Body of pancreas (tissue), 4 donors: ENCODE measurements at regions not wholly inside any gene's neighbourhood (a gene's known extent, or its start where the extent isn't known, plus 50 kb on each side); places are given as distances from the start of the nearest gene placed in this dataset.

Experiments used
- ATAC-seq: fragments of 150-250 bp; one replicate; pipeline ENCODE4 v1.9.1; 2016
- DNase-seq, 4 donors: peaks; one replicate each; pipeline ENCODE4 v3.0.0-alpha.2; 2019
- H3K27ac ChIP-seq, 4 donors: fragments of 200-600 bp; sonication (generic); 1 replicate in 3 of 4; 2 replicates in 1 of 4; pipeline versions ENCODE4 v1.5.1 to v1.6.1; 2016 to 2019; ENCODE audit warnings: mild to moderate bottlenecking in 1 of 4, mixed read lengths in 1 of 4, moderate library complexity in 1 of 4
- H3K27me3 ChIP-seq, 2 donors: fragments of 200-600 bp; sonication (generic); one replicate each; pipeline ENCODE4 v1.6.0; 2016; ENCODE audit warnings: mild to moderate bottlenecking in 1 of 2
- H3K36me3 ChIP-seq, 2 donors: fragments of 200-600 bp; sonication (generic); replicated peaks in 1 of 2; 2 replicates each; pipeline ENCODE4 v1.5.1; 2016; ENCODE audit warnings: low read depth in 2 of 2; ENCODE audit not compliant: insufficient read depth in 1 of 2
- H3K4me1 ChIP-seq: fragments of 200-600 bp; sonication (generic); one replicate; pipeline ENCODE4 v1.6.0; 2016
- H3K4me3 ChIP-seq, 2 donors: fragments of 200-600 bp; sonication (generic); 1 replicate in 1 of 2; 2 replicates in 1 of 2; pipeline ENCODE4 v1.5.1; 2016 to 2019
- H3K9me3 ChIP-seq, 3 donors: fragments of 200-600 bp; sonication (generic); 1 replicate in 2 of 3; 2 replicates in 1 of 3; pipeline ENCODE4 v1.5.1; 2016
- CTCF ChIP-seq, 7 experiments: fragments of 450-650 bp in 4 of 7; fragments of 200-600 bp in 3 of 7; sonication (generic) in 3 of 7; IDR thresholded peaks; one replicate each; pipeline ENCODE4 v1.5.1; 2016 to 2019; ENCODE audit warnings: antibody characterized with exemption in 7 of 7
- POLR2A ChIP-seq, 3 donors: fragments of 450-650 bp; IDR thresholded peaks; one replicate each; pipeline ENCODE4 v1.6.1; 2016; ENCODE audit warnings: antibody characterized with exemption in 3 of 3, mild to moderate bottlenecking in 2 of 3
- WGBS, 2 donors: methylation state at CpG; one replicate each; pipeline ENCODE4 v1.1.5; 2017; 5-methylcytosine and 5-hydroxymethylcytosine counted together
- intact Hi-C: fragments of 100-400 bp; cut with DNase I; formaldehyde crosslinking; loops from one replicate; pipeline ENCODE4 v1.15.1; 2023

- H3K27me3 ChIP-seq: no peaks in the 10 kb centered on the region
- H3K27ac ChIP-seq: no peak overlapping the region
- no peaks in the 10 kb centered on the region for H3K9me3 ChIP-seq
- H3K4me3 ChIP-seq: no peak overlapping the region
- H3K4me1 ChIP-seq: no peaks in the 10 kb centered on the region
- ATAC-seq (no peak), DNase-seq (no peak)
- no peaks in the 10 kb centered on the region for H3K36me3 ChIP-seq
- intact Hi-C loops: no loop called here
- WGBS, 2 donors: 22 to 24% methylated on average over 1 of the region's 1 CpG
- TF ChIP-seq POLR2A (IDR thresholded peaks at IDR 0.05) (no peak), CTCF (IDR thresholded peaks at IDR 0.05) (no peak)
These were observed 389.9 kb downstream of the HTR1B start for GRCh38 chr6:77073410-77073760.

GRCh38 chr6:77072694-77073409, 390.4 kb downstream of the HTR1B start:
- Histone ChIP-seq H3K27ac (no peak overlapping the region), H3K27me3 (no peaks in the 10 kb centered on the region), H3K9me3 (no peaks in the 10 kb centered on the region), H3K4me1 (no peaks in the 10 kb centered on the region), H3K36me3 (no peaks in the 10 kb centered on the region), H3K4me3 (no peak overlapping the region)
- 37 to 40% methylated on average over 4 of the region's 4 CpGs for WGBS, 2 donors
- no peak for TF ChIP-seq POLR2A (IDR thresholded peaks at IDR 0.05)
- TF ChIP-seq CTCF (IDR thresholded peaks at IDR 0.05): no peak
- intact Hi-C loops: no loop called here
- DNase-seq (peak; percentile 14 to 40 (median 26)), ATAC-seq (no peak)

- ATAC-seq: no peak
- intact Hi-C loops: no loop called here
- Histone ChIP-seq H3K4me1 (no peaks in the 10 kb centered on the region), H3K27me3 (no peaks in the 10 kb centered on the region), H3K9me3 (no peaks in the 10 kb centered on the region), H3K27ac (no peak overlapping the region), H3K36me3 (no peaks in the 10 kb centered on the region), H3K4me3 (no peak overlapping the region)
- no peak for DNase-seq
- 77 to 86% methylated on average over 1 to 4 of the region's 4 CpGs for WGBS, 2 donors
- TF ChIP-seq CTCF (IDR thresholded peaks at IDR 0.05) (no peak), POLR2A (IDR thresholded peaks at IDR 0.05) (no peak)
These were observed 399.8 kb downstream of the HTR1B start for GRCh38 chr6:77063494-77063893.

- ATAC-seq (no peak), DNase-seq (no peak)
- Histone ChIP-seq H3K4me3 (no peak overlapping the region), H3K9me3 (no peaks in the 10 kb centered on the region), H3K27me3 (no peaks in the 10 kb centered on the region), H3K36me3 (no peaks in the 10 kb centered on the region), H3K4me1 (no peaks in the 10 kb centered on the region), H3K27ac (no peak overlapping the region)
- intact Hi-C loops: no loop called here
- TF ChIP-seq CTCF (IDR thresholded peaks at IDR 0.05): no peak
- TF ChIP-seq POLR2A (IDR thresholded peaks at IDR 0.05): no peak
- 83 to 84% methylated on average over 4 of the region's 4 CpGs for WGBS, 2 donors
These were observed 407.6 kb downstream of the HTR1B start for GRCh38 chr6:77055711-77056110.

GRCh38 chr6:77040568-77041195, 422.6 kb downstream of the HTR1B start:
- H3K27me3 ChIP-seq: no peaks in the 10 kb centered on the region
- no peak overlapping the region for H3K4me3 ChIP-seq
- 60 to 73% methylated on average over 3 of the region's 3 CpGs for WGBS, 2 donors
- H3K4me1 ChIP-seq: no peaks in the 10 kb centered on the region
- H3K36me3 ChIP-seq: no peaks in the 10 kb centered on the region
- intact Hi-C loops: no loop called here
- no peak for ATAC-seq
- no peak for TF ChIP-seq POLR2A (IDR thresholded peaks at IDR 0.05)
- no peak for TF ChIP-seq CTCF (IDR thresholded peaks at IDR 0.05)
- no peak for DNase-seq
- H3K27ac ChIP-seq: no peak overlapping the region
- peaks cover 0 to 7% (median 0%) of the 10 kb centered on the region in 3 donors for H3K9me3 ChIP-seq
